Endothelial cell of umbilical vein (primary cell): ENCODE measurements at regions not wholly inside any gene's neighbourhood (a gene's known extent, or its start where the extent isn't known, plus 50 kb on each side); places are given as distances from the start of the nearest gene placed in this dataset.

Source experiments
- BruUV-seq: library from RNA; stranded (reverse); fragments of 400-500 nt; replicated peaks from 2 replicates; lab custom pipeline; 2021; lab: Mats Ljungman, UMichigan
- CTCF ChIA-PET: fragments of 300-600, 350-600 bp; sonication (Branson Sonifier 250); formaldehyde crosslinking; loops from one replicate; lab custom pipeline; 2021; ENCODE audit warnings: antibody characterized with exemption, inconsistent platforms; lab: Charles Lee
- POLR2A ChIA-PET: fragments of 300-600, 350-600 bp; sonication (Branson Sonifier 250); formaldehyde crosslinking; loops from one replicate; lab custom pipeline; 2021; ENCODE audit warnings: antibody characterized with exemption, inconsistent platforms; lab: Charles Lee
- DNase-seq: peaks from one replicate; pipeline ENCODE4 v3.0.0-alpha.2; 2011; ENCODE audit warnings: low read depth, low spot score
- FAIRE-seq: peaks from 2 replicates; lab custom pipeline; 2011; peaks lifted over from hg19 to GRCh38; lab: Jason Lieb, UNC
- H2AFZ ChIP-seq: 2 replicates; pipeline ENCODE4 v1.6.0; 2012; ENCODE audit warnings: low read depth, low read length, control low read depth, inconsistent platforms
- H3K27ac ChIP-seq: 2 replicates; pipeline ENCODE4 v1.5.1; 2011; ENCODE audit warnings: low read depth, mild to moderate bottlenecking, control low read depth, low read length, moderate library complexity; ENCODE audit not compliant: insufficient read depth
- H3K27me3 ChIP-seq, 2 experiments: 2 replicates each; pipeline versions ENCODE4 v1.6.0 to v1.6.1; 2011; ENCODE audit warnings: low read length in 2 of 2, mixed read lengths in 1 of 2; ENCODE audit not compliant: control insufficient read depth in 2 of 2, insufficient read depth in 2 of 2
- H3K36me3 ChIP-seq, 2 experiments: 2 replicates in 1 of 2; 3 replicates in 1 of 2; pipeline ENCODE4 v1.5.1; 2011; ENCODE audit warnings: low read length in 2 of 2, mild to moderate bottlenecking in 1 of 2, moderate library complexity in 1 of 2; ENCODE audit not compliant: control insufficient read depth in 2 of 2, insufficient read depth in 2 of 2; ENCODE audit errors: extremely low read depth in 1 of 2
- H3K4me1 ChIP-seq: 3 replicates; pipeline ENCODE4 v1.5.1; 2011; ENCODE audit warnings: mild to moderate bottlenecking, low read length; ENCODE audit not compliant: control insufficient read depth, insufficient read depth; ENCODE audit errors: extremely low read depth
- H3K4me2 ChIP-seq: 2 replicates; pipeline ENCODE4 v1.6.1; 2011; ENCODE audit warnings: low read length, control low read depth, mixed read lengths; ENCODE audit not compliant: insufficient read depth
- H3K4me3 ChIP-seq, 3 experiments: fragments of 200-600 bp in 1 of 3; sonication (generic), shearing (Covaris generic) in 1 of 3; replicated peaks in 1 of 3; 2 replicates each; pipeline ENCODE4 v1.5.1; 2011 to 2016; ENCODE audit warnings: control low read depth in 3 of 3, low read length in 3 of 3, mild to moderate bottlenecking in 2 of 3, inconsistent platforms in 1 of 3, low read depth in 1 of 3, moderate library complexity in 1 of 3; ENCODE audit not compliant: insufficient read depth in 1 of 3
- H3K79me2 ChIP-seq: 2 replicates; pipeline ENCODE4 v1.6.0; 2012; ENCODE audit warnings: low read length, inconsistent platforms; ENCODE audit not compliant: control insufficient read depth, insufficient read depth
- H3K9ac ChIP-seq: replicated peaks from 2 replicates; pipeline ENCODE3; 2011; ENCODE audit warnings: low read length, control low read depth; ENCODE audit not compliant: insufficient read depth; ENCODE audit errors: extremely low read depth
- H3K9me1 ChIP-seq: replicated peaks from 3 replicates; pipeline ENCODE4 v1.6.0; 2011; ENCODE audit warnings: mild to moderate bottlenecking, low read length; ENCODE audit not compliant: control insufficient read depth, insufficient read depth; ENCODE audit errors: extremely low read depth
- H3K9me3 ChIP-seq: replicated peaks from 2 replicates; pipeline ENCODE4 v1.5.1; 2012; ENCODE audit warnings: low read length, inconsistent platforms; ENCODE audit not compliant: control insufficient read depth, insufficient read depth
- H4K20me1 ChIP-seq: replicated peaks from 2 replicates; pipeline ENCODE3; 2011; ENCODE audit warnings: mild to moderate bottlenecking, low read length; ENCODE audit not compliant: control insufficient read depth, insufficient read depth; ENCODE audit errors: extremely low read depth
- CTCF ChIP-seq, 2 donors: IDR thresholded peaks; 1 replicate in 1 of 2; 2 replicates in 1 of 2; pipeline ENCODE4 v1.5.1; 2011; ENCODE audit warnings: low read length in 2 of 2, mild to moderate bottlenecking in 2 of 2, moderate library complexity in 2 of 2, control low read depth in 1 of 2, inconsistent platforms in 1 of 2, low read depth in 1 of 2; ENCODE audit not compliant: insufficient read depth in 1 of 2; ENCODE audit errors: extremely low read depth in 1 of 2
- EZH2 ChIP-seq: IDR thresholded peaks from 2 replicates; pipeline ENCODE4 v1.6.1; 2012; ENCODE audit warnings: borderline replicate concordance, low read depth, mild to moderate bottlenecking, moderate library complexity, low read length, inconsistent platforms; ENCODE audit not compliant: severe bottlenecking
- FOS ChIP-seq: IDR thresholded peaks from 2 replicates; pipeline ENCODE4 v1.6.1; 2011; ENCODE audit warnings: mild to moderate bottlenecking, low read length, moderate library complexity, borderline replicate concordance; ENCODE audit not compliant: insufficient read depth
- GATA2 ChIP-seq: IDR thresholded peaks from 2 replicates; pipeline ENCODE4 v1.7.0; 2011; ENCODE audit warnings: low read depth, mild to moderate bottlenecking, moderate library complexity, mixed read lengths, low read length; ENCODE audit not compliant: insufficient read length, insufficient read depth
- JUN ChIP-seq: IDR thresholded peaks from 2 replicates; pipeline ENCODE4 v1.6.1; 2011; ENCODE audit warnings: borderline replicate concordance, low read depth; ENCODE audit not compliant: insufficient read length, insufficient read depth
- MAX ChIP-seq: IDR thresholded peaks from 2 replicates; pipeline ENCODE4 v1.6.1; 2011; ENCODE audit not compliant: insufficient read depth, insufficient read length
- MYC ChIP-seq: IDR thresholded peaks from one replicate; pipeline ENCODE4 v1.6.1; 2011; ENCODE audit warnings: mild to moderate bottlenecking, low read depth, low read length
- POLR2A ChIP-seq: IDR thresholded peaks from 2 replicates; pipeline ENCODE4 v1.6.1; 2012; ENCODE audit warnings: low read depth, mild to moderate bottlenecking, control low read depth, low read length
- POLR2AphosphoS5 ChIP-seq: IDR thresholded peaks from 2 replicates; pipeline ENCODE4 v1.6.1; 2012; ENCODE audit warnings: low read depth, mild to moderate bottlenecking, control low read depth, low read length, moderate library complexity; ENCODE audit not compliant: insufficient read depth
- dilution Hi-C: fragments of 300-500 bp; cut with MboI; formaldehyde crosslinking; loops from one replicate; pipeline ENCODE4 v1.15.0; 2019; ENCODE audit warnings: low sequenced_read_pairs; ENCODE audit not compliant: extremely low pct_ligation_motif_present
- intact Hi-C: fragments of 100-400 bp; cut with micrococcal nuclease; formaldehyde crosslinking; loops from one replicate; pipeline ENCODE4 v1.10.0; 2022

GRCh38 chr3:73243740-73244139 is 182.3 kb downstream of the EBLN2 start:
- TF ChIP-seq JUN, result no peak
- TF ChIP-seq POLR2AphosphoS5, result no peak
- no peak for TF ChIP-seq GATA2
- no peak for TF ChIP-seq EZH2
- no peak for TF ChIP-seq FOS
- no peak for TF ChIP-seq CTCF (IDR thresholded peaks at IDR 0.05; ENCODE audit: extremely low read depth in 1 of 2, insufficient read depth in 1 of 2, low read depth in 1 of 2, low read length in 2 of 2)
- no peak for TF ChIP-seq POLR2A
- TF ChIP-seq MAX, result no peak
- TF ChIP-seq MYC, result no peak
- FAIRE-seq, result no peak
- H3K9me3 ChIP-seq, result no peaks in the 10 kb centered on the region
- intact Hi-C loops, result no loop called here
- H2AFZ ChIP-seq, result no peak overlapping the region
- BruUV-seq, result no TSS peak
- H3K79me2 ChIP-seq, result no peaks in the 10 kb centered on the region
- H3K27ac ChIP-seq, result no peak overlapping the region
- dilution Hi-C loops, result no loop called here
- H3K27me3 ChIP-seq, result no peaks in the 10 kb centered on the region
- no peak for DNase-seq
- CTCF ChIA-PET, result no interaction called here
- H3K4me1 ChIP-seq, result no peaks in the 10 kb centered on the region
- H3K4me2 ChIP-seq, result no peak overlapping the region
- no peaks in the 10 kb centered on the region for H3K9me1 ChIP-seq
- POLR2A ChIA-PET, result no interaction called here
- H3K36me3 ChIP-seq, result no peaks in the 10 kb centered on the region
- no peak overlapping the region for H3K4me3 ChIP-seq
- no peaks in the 10 kb centered on the region for H4K20me1 ChIP-seq
- H3K9ac ChIP-seq, result no peak overlapping the region
